GM18508 (cell line): ENCODE measurements at regions not wholly inside any gene's neighbourhood (a gene's known extent, or its start where the extent isn't known, plus 50 kb on each side); places are given as distances from the start of the nearest gene placed in this dataset.
"Not testable (repeated sequence)": the region's sequence is repeated elsewhere in the genome, so short reads cannot be mapped to it uniquely, and the experiment has no call there.

Experiments
- ATAC-seq: cut with Tn5 transposase; IDR thresholded peaks from one replicate; pipeline ENCODE4 v1.9.1; 2021; ENCODE audit warnings: moderate number of reproducible peaks; ENCODE audit not compliant: insufficient read depth, unreplicated experiment

- ATAC-seq, result not testable (repeated sequence)
Observed at GRCh38 chr1:88342081-88342480, 342.0 kb upstream of the PKN2 start.

GRCh38 chr1:88350648-88351047, 333.4 kb upstream of the PKN2 start:
- ATAC-seq, result no peak

GRCh38 chr1:88351960-88352359, 332.1 kb upstream of the PKN2 start:
- no peak for ATAC-seq

- ATAC-seq, result no peak
Observed at GRCh38 chr1:88354256-88354655, 329.8 kb upstream of the PKN2 start.

GRCh38 chr1:88357729-88358128, 326.3 kb upstream of the PKN2 start:
- no peak for ATAC-seq

GRCh38 chr1:88371436-88372023, 312.5 kb upstream of the PKN2 start:
- ATAC-seq, result no peak

- no peak for ATAC-seq
Observed at GRCh38 chr1:88375977-88376376, 308.1 kb upstream of the PKN2 start.

GRCh38 chr1:88376421-88376820, 307.7 kb upstream of the PKN2 start:
- ATAC-seq, result no peak

GRCh38 chr1:88378560-88378959, 305.5 kb upstream of the PKN2 start:
- no peak for ATAC-seq

GRCh38 chr1:88394958-88395357, 289.1 kb upstream of the PKN2 start:
- ATAC-seq, result no peak

- ATAC-seq, result no peak
Observed at GRCh38 chr1:88398338-88398737, 285.7 kb upstream of the PKN2 start.

GRCh38 chr1:88399690-88400089, 284.4 kb upstream of the PKN2 start:
- peak; percentile 62 for ATAC-seq

GRCh38 chr1:88401313-88401712, 282.8 kb upstream of the PKN2 start:
- peak; percentile 88 for ATAC-seq

- no peak for ATAC-seq
Observed at GRCh38 chr1:88404582-88404981, 279.5 kb upstream of the PKN2 start.

- ATAC-seq, result no peak
Observed at GRCh38 chr1:88407248-88407647, 276.8 kb upstream of the PKN2 start.

GRCh38 chr1:88421997-88422396, 262.1 kb upstream of the PKN2 start:
- no peak for ATAC-seq

GRCh38 chr1:88433556-88433955, 250.5 kb upstream of the PKN2 start:
- ATAC-seq, result no peak

- no peak for ATAC-seq
Observed at GRCh38 chr1:88434836-88435235, 249.2 kb upstream of the PKN2 start.

GRCh38 chr1:88441022-88441421, 243.1 kb upstream of the PKN2 start:
- ATAC-seq, result no peak

GRCh38 chr1:88451856-88452255, 232.2 kb upstream of the PKN2 start:
- no peak for ATAC-seq

- ATAC-seq, result no peak
Observed at GRCh38 chr1:88453295-88453694, 230.8 kb upstream of the PKN2 start.

GRCh38 chr1:88454781-88455180, 229.3 kb upstream of the PKN2 start:
- ATAC-seq, result no peak
